HCEC 1CT (cell line): ENCODE measurements at regions not wholly inside any gene's neighbourhood (a gene's known extent, or its start where the extent isn't known, plus 50 kb on each side); places are given as distances from the start of the nearest gene placed in this dataset.

Source experiments
- DNase-seq: peaks from one replicate; pipeline ENCODE4 v3.0.0-alpha.2; 2017

DNA sequence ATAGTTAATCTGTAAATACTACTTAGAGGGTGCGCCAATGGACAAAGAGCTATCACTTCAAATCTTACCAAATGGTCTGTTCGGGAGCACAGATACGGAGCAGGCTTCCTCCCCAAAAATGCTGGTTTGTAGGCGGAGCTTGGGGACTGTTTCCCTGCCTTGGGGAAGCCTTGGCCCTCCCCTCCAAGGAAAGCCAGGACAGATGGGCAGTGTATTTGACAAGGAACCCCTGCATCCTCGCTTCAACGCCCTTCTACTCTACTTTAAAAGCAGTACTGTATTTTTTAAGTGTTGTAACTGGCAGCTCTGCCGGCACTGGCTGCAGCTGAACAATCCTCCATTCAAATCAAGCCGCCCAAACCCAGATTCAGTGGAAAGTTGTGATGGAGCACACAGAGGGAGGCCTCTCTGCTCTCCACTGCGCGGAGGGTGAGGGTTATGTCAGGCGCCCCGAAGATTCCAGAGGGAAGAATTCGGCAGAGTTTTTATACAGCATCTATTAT, 83.1 kb upstream of the FNDC3B start:
- DNase-seq = no peak

DNA sequence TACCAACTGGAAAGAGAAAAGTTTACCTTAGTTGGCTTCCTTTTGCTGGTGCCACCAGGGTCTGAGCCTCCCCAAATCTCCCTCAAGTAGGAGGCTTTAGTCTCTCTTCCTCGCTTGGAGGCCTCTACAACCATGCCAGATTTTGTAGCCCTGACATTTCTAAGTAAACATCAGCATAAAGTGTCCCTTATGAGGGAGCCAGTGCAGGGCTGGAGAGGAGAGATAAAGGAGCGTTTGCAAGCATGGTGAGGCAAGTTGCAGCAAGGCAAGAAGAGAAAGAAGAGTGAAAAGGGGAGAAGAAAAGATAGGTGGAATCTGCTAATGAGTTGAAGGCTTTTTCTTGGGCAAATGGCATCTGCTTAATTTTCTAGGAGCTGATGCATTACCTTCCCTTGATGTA, 82.7 kb upstream of the FNDC3B start:
- no peak for DNase-seq

DNA sequence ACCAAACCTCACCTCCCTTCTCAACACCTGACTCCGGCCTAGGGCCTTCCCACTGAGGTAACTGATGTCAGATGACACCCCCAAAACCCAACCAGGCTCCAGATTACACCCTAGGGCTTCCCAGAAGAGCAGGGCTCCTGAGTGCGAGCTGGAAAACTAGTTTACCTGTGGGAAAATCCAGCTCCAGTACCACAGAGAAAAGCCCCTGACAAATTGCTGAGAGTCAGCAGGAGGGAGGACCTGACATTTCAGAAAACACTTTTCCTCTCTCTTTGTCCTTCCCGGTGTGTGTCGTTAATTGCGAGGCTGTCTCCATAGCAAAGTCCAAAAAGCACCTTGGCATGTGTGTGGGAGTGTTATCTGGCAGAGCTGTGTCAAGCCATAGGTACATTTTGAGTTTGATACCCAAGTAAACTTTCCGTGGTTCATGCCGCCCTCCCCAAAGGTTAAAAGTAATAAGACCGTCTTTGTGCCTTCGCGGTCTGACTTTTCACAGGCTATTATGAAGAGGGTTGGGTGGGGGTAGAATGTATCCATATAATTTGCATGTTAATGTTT, 79.8 kb upstream of the FNDC3B start:
- DNase-seq = no peak

DNA sequence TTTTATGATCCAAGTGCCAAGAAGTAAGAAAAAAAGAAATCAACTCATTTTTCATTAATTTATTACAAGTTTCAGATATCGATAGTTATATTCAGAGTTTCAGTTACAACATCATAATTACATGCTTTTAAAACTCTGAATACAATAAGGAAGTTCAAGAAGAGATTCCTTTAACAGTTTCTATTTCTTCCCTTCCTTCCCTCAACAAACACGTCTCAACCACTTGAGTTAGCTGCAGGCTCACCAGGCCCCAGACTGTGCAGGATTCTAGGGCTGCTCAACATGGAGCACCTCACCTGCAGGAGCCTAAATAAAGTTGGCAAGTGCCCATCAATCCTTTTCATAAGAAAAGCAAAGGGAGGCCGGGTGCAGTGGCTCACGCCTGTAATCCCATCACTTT, 79.2 kb upstream of the FNDC3B start:
- DNase-seq = no peak

DNA sequence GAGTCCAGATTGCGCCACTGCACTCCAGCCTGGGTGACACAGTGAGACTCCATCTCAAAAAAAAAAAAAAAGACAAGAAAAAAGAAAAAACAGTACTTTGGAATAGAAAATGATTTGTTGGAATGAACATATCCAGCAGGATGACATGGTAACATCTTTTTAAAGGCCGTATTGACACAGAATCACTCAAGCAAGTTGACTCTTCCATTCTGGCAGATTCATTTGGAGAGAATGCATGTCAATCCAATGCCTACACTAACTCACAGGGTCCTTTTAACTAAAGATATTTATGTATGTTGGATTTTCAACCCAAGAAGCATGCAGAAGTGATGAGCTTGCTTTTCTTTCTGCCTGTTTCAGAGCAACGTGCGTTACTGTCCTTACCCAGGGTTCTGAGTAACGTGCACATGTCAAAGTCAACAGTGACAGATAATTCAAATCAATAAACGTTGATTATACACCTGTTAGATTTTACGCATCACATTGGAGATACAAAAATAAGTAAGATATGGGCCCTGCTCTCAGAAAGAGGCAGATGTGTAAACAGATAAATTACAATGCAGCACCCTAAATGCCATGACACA, 77.1 kb upstream of the FNDC3B start:
- DNase-seq = no peak

DNA sequence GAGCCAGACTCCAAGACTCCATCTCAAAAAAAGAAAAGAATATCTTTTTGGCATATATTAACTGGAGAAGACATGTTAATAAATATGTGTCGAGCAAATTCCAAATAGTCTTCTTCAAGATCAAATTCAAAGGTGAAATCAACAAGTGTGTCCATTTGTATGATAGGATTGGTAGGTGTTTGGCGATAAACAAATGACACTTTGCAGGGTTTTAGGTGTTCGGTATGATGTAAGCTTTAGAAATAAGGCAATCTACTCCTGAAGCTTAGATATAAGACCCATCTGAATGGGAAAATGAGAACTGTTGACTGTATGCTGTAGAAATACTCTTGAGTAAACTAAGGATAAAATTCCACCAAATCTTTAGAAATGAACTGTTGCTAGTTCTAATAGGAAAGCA, 75.8 kb upstream of the FNDC3B start:
- no peak for DNase-seq

DNA sequence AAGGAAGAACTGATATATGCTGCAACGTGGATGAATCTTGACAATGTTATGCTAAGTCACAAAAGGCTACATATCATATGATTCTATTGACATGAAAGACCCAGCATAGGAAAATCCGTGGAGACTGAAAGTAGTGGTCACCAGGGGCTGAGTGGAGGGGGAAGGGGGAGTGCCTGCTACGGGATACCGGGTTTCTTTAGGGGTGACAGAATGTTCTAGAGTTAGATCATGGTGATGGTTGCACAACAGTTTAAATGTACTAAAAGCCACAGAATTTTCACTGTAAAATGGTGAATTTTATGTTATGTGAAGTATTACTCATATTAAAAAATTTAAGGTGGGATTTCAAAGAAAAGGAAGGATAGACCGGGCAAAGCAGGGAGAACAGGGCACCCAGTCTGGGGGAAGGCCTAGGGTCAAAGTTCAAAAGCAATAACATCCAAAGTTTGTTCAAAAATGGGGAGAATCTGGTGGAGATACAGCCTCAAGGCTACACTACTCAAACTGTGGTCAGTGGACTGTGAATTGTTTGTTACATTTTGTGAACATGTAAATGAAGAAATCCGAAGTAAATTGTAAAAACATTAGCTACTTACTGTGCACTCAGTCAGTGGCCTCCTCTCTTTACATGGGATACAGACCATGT, 74.2 kb upstream of the FNDC3B start:
- no peak for DNase-seq

DNA sequence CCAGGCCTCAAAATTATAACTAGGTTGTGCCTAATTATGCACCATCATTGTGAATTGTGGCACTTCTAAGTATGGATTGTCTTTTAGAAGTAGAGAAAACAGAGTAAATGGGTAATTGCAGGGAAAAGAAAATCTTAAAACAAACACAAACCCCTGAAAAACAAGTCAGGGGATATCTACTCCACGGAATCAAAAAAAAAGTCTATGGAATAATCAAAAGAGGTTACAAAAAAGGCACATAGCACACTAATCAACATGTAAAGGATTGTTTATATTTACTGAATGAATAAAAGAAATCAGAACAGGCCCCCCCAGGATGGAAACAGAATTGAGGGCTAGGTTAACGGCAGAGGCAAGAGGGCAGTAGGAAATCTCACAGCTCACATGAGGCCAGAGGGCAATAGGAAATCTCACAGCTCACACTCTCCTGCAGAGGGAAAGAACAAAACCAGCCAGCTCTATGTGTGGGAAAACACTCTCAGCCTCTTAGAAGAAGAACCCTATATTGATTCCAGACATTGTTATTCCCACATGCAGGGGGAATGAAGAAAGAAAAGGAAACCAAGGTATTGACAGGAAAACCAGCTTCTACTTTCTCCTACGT, 72.7 kb upstream of the FNDC3B start:
- DNase-seq = no peak

DNA sequence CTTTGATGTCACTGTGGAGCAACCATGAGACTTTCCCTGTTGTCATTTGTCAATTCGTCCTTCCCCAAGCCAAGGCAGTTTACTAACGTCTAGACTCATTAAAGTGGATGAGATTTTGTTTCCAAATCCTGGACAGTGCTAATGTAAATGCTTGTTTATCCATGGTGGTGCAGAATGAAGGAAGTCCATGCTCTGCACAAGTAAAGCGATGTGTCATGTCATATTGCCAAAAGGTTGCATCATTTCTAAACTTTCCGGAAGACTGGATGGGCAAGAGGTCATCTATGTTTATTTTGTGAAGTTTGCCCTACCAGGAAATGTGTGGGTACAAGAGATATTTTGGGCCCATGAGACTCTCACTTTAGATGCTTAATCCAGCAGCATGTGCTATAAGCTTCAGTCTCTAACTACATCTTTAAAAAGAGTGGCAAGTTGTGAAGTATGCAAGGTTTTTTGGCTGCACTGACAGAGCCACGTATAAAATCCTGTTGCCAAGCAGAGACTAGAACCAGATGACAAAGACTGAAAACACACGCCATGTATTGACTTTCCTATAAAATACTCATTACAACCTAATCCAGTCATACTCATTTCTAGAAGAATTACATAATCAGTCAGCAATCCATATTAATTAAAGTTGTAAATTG, 72.1 kb upstream of the FNDC3B start:
- DNase-seq = peak; percentile 82

DNA sequence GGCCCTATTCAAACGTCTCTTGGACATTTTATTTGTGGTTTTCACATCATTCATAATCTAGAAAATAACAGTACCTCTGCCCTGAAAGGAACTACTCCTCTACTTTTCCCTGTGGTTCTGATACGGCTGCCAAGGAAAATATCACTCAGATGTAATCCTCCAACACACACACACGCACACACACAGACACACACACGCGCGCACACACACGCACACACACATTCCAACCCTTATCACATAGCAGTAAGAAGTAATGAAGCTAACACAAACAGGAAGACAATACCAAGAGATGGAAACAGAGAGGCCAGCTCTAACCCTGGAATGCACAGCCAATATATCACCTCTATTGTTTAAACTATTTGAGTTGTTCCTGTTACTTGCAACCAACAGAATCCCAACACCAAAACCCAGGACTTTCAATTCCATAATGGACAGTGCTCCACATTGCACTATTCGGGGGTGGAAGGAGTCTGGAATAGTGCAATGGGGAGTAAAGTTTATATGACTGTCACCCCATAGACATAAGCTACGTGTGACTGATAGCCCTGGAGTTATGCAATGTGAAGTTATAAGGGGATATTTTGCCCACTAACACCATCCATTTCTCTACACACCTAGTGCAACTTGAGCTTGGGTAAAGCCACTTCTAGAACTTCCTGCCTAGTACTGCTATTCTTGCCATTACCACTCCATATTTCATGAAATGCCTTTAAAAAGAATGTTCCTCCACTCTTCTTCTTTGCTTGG, 71.3 kb upstream of the FNDC3B start:
- DNase-seq = no peak

DNA sequence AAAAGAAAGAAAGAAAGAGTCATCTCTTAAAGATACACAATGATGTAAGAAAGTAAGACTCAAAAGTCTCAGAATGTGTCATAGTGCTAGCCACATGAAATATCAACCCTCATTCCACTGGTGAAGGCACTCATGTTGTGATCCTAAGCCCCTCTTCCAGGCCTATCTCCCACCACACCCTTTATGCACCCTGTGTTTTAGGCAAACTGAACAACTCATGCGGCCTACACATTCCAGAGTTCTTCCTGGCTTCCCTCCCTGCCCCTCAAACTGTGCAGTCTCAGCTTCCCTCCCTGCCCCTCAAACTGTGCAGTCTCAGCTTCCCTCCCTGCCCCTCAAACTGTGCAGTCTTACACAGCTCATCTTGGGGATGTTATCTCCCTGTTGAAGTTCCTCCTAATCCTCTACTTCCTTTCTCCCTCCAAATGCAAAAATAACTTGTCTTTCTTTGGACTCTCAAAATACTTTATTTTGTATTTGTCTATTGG, 69.0 kb upstream of the FNDC3B start:
- peak; percentile 51 for DNase-seq

DNA sequence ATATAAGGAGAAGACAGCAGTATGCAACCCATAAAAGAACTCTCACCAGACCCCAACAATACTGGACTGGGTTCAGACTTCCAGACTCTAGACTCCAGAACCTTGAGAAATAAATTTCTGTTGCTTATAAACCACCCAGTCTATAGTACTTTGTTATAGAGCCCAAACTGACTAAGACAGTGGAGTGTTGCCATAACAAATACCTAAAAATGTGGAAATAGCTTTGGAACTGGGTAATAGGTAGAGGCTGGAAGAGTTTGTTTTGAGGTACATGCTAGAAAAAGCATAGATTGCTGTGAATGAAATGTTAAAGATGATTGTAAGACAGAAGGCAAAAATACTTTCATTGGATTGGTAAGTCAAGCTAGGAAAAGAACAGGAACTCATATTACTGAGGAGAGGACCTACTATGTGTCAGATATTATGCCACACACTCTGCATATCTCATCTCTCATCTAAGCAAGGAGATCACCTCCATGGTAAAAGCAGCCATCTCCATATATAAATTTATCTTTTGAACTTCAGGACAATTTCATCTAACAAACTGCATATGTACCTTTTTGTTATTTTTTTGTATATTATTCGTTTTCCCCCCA, 67.4 kb upstream of the FNDC3B start:
- no peak for DNase-seq

DNA sequence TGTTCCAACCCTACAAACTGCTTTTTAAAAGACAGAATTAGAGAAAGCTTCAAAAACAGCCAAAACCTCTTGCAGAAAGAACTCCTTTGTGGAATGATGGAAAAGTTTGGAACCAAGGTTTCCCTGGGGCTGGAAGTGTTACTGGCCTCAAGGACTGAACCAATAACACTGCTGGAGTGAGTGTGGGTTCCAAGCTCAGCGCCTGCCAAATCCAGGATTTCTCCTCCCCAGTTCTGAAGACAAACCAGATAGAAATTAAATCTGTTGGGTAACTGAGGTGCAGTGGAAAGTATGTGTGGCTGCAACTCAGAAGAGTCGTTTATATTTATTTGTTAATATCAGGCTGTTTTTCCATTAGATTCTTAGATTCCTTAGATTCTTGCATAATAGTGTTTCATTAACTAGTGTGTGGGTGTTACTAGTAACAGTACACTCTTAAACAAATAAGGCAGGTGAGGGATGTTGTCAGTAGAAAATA, 66.5 kb upstream of the FNDC3B start:
- no peak for DNase-seq

DNA sequence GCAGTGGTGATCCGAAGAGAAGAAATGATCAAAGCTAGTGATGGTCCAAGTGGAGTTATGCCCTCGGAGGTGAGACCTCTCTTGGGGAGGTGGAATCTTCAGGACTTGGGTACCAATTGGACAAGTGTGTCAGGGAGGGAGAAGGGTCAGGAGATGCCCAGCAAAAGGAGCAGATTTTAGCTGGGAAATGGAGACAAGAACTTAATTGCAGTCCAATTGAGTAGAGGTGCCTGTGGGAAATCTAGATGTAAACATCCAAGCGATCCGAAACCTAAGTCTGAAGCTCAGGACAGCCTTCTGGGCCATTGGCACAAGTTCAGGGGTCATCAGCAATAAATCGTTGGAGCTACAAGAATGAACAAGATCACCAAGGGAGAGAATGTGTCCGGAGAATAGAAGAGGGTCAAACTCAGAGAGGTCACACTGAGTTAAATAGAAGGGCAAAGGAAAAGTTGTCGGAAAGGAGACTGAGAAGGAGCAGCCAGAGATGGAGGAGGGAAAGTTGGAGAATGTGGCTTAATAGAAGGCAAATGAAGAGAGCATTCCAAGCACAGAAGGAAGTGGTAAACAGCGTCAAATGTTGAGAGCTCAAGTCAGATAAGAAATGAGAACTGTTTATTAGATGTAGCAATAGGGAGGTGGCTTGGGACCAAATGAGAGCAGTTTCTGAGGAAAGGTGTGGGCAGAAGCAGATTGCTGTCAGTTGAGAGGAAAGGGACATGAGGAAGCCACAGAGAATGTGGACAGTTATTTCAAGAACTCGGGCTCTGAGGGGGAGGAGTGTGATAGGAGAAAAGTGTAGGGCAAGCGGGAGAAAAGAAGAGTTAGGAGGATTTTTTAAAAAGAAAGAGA, 64.2 kb upstream of the FNDC3B start:
- no peak for DNase-seq

DNA sequence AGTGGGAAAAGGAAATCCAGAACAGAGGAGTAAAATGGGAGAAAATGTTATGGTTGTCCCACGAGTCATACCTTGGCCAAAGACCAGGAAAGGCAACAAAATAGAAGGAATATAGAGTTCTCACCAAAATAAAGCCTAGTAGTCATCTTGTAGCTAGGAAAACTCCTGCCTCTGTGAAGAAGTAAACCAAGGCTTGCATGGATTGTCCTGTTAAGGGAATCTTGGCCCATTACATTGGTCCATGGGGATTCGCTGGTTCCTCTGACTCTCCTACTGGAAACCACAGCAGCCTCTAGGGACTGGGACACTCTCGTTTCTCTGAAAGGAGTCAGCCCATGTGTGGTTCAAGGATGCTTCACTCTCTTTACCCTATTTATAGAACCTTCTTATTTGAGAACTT, 62.9 kb upstream of the FNDC3B start:
- peak; percentile 36 for DNase-seq

DNA sequence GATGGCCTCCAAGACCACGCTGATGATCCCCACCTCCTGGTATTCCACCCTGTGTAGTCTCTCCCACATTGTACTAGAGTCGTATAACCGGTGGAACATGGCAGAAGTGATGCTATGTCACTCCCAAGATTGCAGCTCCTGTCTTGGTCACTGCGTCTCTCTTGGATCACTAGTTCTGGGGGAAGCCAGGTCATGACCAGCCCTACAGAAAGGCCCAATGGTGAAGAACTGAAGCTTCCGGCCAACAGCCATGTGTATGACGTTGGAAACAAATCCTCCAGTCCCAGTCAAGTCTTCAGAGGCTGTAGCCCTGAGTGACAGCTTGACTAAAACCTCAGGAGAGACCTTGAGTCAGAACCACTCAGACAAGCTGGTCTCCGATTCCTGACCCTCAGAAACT, 61.9 kb upstream of the FNDC3B start:
- no peak for DNase-seq

DNA sequence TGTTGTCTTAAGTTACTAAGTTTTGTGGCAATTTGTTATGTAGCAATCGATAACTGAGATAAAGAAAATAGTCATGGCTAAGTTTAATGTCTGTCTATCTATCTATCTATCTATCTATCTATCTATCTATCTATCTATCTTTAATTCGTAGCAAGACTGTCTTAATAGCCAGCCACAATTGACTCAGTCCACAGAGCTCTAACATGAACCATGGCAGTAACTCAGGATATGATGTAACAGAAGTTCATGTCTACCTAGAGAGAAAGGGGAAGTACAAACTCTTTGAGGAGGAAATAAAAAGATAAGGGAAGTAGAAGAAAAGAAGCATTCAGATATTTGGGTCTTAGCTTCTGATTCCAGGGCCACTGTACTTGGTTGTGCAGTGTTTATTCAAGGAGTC, 61.5 kb upstream of the FNDC3B start:
- no peak for DNase-seq

DNA sequence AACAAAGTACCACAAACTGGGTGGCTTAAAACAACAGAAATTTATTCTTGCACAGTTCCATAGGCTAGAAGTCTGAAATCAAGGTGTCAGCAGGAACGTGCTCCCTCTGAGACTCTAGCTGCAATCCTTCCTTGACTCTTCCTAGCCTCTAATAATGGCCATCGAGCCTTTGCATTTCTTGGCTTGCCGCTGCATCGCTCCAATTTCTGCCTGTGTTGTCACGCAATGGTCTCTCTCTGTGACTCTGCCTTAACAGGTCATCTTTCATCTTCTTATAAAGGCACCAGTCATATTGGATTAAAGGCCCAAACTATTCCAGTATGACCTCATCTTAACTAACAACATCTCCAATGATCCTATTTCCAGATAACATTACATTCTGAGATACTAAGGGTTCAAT, 61.0 kb upstream of the FNDC3B start:
- no peak for DNase-seq

DNA sequence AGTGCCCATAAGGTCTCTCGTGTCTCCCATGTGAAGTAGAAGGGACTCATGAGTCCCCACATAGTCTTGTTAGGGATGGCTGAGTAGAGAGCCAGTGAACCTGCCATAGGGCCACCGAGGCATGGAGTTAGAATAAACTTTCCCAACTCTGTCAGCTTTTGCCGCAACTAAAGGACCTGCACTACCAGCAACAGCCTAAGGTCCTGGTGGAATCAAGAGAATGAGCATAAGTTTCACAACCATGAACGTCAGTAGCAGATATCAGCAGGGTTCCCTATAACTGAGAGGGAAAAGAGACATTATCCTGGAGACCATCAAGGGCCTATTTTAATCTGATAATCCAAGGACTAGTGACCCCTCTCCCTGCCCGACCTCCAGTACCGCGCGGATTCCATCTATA, 60.3 kb upstream of the FNDC3B start:
- DNase-seq = no peak

DNA sequence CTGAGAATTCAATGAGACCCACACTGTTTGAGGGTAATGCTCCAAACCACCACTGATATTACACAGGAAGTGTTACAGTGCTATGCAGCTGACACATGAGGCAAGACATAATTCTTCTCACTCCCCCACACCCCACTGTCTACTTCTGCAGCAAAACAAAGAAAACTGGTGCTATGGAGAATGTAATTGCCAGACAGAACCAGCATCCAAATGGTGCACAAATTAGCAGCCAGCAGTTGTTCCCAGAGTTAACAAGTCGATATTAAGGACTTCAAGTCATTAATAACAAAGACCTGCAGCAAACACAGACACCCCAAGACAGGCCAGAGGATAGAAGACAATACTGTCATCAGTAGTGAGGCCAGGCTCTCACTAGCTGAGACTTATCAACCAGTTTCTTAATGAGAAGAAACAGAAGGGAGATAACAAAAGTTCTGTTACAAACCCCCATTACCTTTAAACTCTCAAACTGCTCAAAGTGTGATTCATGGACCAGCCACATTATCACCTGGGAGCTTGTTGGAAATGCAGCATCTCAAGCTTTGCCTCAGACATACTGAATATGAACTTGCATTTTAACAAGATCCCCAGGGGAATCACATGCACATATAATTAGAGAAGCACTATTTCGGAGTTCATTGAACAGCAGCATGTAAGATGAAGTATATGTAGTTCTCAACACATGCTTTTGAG, 58.7 kb upstream of the FNDC3B start:
- no peak for DNase-seq

DNA sequence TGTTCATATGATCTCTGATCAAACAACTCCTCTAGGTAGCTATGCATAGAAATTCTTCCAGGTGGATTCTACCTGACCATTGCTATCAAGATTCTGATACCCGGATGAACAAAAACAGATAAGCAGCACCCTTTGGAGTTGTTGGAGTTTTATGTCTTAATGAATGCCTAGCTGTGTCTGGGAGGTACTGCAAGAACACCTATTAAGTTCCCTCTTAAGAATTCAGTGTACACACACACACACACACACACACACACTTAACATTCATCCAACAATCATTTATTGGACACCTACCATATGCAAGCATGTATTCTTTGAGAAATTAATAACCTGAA, 58.1 kb upstream of the FNDC3B start:
- DNase-seq = no peak
